ENCODE measurements at regions not wholly inside any gene's neighbourhood (a gene's known extent, or its start where the extent isn't known, plus 50 kb on each side); places are given as distances from the start of the nearest gene placed in this dataset.

DNA sequence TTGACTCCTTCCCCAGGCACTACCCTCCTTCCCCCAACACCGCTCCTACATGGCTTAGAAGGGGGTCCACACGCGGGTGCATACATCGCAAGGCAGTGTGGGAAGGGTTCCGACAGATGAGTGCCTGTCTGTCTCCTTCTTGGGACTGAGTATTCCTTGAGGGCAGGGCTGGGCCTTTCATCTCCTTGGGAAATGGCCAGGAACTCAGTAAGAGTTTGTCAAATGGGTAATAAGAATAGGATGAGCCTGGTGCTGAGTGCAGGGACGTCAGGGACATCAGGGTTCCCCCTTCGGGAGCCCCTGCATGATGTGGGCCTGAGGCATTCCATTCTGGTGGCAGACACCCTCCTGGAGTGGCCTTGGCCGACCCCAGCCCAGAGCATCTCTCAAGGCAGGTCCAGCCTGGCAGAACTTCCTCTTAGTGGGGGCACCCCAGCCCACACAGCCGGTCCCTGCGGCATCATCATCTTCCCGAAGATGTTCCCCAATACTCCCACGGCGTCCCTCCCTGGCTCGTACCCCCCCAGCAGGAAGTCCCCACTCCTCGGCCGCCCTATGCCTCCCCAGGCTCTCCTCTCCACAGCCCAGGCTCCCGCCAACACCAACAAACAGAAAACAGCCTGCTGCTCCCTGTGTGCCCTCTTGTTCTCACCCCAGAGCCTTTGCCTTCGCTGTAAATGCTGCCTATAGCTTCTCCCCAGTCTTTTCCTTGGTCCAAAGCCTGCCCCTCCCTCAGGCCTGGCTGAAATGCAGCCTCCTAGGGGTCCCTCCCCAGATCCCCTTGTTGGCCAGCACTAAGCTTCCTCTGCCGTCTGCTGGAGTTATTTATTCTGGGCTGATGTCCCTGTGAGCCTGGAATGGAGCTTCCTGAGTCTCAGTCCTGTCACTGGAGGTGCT, 67.5 kb upstream of the LCTL start:
- TF ChIP-seq, protein P1, sequence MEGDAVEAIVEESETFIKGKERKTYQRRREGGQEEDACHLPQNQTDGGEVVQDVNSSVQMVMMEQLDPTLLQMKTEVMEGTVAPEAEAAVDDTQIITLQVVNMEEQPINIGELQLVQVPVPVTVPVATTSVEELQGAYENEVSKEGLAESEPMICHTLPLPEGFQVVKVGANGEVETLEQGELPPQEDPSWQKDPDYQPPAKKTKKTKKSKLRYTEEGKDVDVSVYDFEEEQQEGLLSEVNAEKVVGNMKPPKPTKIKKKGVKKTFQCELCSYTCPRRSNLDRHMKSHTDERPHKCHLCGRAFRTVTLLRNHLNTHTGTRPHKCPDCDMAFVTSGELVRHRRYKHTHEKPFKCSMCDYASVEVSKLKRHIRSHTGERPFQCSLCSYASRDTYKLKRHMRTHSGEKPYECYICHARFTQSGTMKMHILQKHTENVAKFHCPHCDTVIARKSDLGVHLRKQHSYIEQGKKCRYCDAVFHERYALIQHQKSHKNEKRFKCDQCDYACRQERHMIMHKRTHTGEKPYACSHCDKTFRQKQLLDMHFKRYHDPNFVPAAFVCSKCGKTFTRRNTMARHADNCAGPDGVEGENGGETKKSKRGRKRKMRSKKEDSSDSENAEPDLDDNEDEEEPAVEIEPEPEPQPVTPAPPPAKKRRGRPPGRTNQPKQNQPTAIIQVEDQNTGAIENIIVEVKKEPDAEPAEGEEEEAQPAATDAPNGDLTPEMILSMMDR (IDR thresholded peaks at IDR 0.05; ENCODE audit: extremely low read depth in 1 of 2, insufficient read depth in 1 of 2, low read depth in 1 of 2, low read length in 2 of 2), result no peak
- TF ChIP-seq POLR2AphosphoS5 (IDR thresholded peaks at IDR 0.05; ENCODE audit: insufficient read depth, low read depth, low read length) (no peak), POLR2A (IDR thresholded peaks at IDR 0.05; ENCODE audit: low read depth, low read length) (no peak), EZH2 (IDR thresholded peaks at IDR 0.05; ENCODE audit: borderline replicate concordance, low read depth, low read length, severe bottlenecking) (no peak), GATA2 (IDR thresholded peaks at IDR 0.05; ENCODE audit: insufficient read depth, insufficient read length, low read depth, low read length) (no peak)

Data from endothelial cell of umbilical vein (primary cell).